Gastroesophageal sphincter (tissue), 3 donors: ENCODE measurements at regions not wholly inside any gene's neighbourhood (a gene's known extent, or its start where the extent isn't known, plus 50 kb on each side); places are given as distances from the start of the nearest gene placed in this dataset.

Experiments
- EP300 ChIP-seq: sonication (generic); formaldehyde crosslinking; IDR thresholded peaks from one replicate; pipeline ENCODE4 v1.6.1; 2017; ENCODE audit warnings: antibody characterized with exemption, mild to moderate bottlenecking
- POLR2A ChIP-seq, 2 donors: fragments of 450-650 bp; IDR thresholded peaks; one replicate each; pipeline ENCODE4 v1.6.1; 2017; ENCODE audit warnings: antibody characterized with exemption in 2 of 2, mild to moderate bottlenecking in 2 of 2, moderate library complexity in 1 of 2
- TF ChIP-seq, protein P1 (sequence below), 4 experiments: fragments of 200-600 bp in 2 of 4; fragments of 450-650 bp in 2 of 4; sonication (generic) in 1 of 4; IDR thresholded peaks; one replicate each; pipeline ENCODE4 v1.5.1; 2017 to 2019; ENCODE audit warnings: antibody characterized with exemption in 4 of 4, mild to moderate bottlenecking in 2 of 4, moderate library complexity in 2 of 4

DNA sequence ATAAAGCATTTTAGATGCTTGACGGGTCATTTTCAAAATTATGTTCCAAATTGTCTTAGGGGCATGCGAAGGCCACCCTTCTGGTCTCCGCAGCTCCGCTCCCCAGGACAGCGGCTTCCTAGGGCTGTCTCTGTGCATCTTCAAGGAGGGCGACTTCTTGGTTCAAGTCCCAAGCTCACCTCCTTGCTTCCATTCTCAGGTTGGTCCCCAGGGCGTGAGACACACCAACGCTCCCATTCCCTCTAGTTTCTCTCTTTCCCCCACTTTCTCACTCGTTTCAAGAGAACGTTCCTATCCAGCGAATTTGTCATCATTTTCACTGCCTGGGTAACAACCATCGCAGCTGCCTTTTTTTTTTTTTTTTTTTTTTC is 109.4 kb upstream of the CCND2 start:
- TF ChIP-seq, protein P1, sequence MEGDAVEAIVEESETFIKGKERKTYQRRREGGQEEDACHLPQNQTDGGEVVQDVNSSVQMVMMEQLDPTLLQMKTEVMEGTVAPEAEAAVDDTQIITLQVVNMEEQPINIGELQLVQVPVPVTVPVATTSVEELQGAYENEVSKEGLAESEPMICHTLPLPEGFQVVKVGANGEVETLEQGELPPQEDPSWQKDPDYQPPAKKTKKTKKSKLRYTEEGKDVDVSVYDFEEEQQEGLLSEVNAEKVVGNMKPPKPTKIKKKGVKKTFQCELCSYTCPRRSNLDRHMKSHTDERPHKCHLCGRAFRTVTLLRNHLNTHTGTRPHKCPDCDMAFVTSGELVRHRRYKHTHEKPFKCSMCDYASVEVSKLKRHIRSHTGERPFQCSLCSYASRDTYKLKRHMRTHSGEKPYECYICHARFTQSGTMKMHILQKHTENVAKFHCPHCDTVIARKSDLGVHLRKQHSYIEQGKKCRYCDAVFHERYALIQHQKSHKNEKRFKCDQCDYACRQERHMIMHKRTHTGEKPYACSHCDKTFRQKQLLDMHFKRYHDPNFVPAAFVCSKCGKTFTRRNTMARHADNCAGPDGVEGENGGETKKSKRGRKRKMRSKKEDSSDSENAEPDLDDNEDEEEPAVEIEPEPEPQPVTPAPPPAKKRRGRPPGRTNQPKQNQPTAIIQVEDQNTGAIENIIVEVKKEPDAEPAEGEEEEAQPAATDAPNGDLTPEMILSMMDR (IDR thresholded peaks at IDR 0.05), result no peak
- TF ChIP-seq EP300 (no peak), POLR2A (IDR thresholded peaks at IDR 0.05) (no peak)
